ACHN (cell line): ENCODE measurements at regions not wholly inside any gene's neighbourhood (a gene's known extent, or its start where the extent isn't known, plus 50 kb on each side); places are given as distances from the start of the nearest gene placed in this dataset.
A peak's percentile ranks its signal among the peaks of the same experiment; 100 is the strongest.

Experiments
- DNase-seq: peaks from one replicate; pipeline ENCODE4 v3.0.0-alpha.2; 2015
- in situ Hi-C: cut with HindIII; loops from 2 replicates; pipeline ENCODE4 v1.10.0; 2017; ENCODE audit warnings: low sequenced_read_pairs, low pct_ligation_motif_present, low pct_unique_long_range_greater_than_20kb

DNA sequence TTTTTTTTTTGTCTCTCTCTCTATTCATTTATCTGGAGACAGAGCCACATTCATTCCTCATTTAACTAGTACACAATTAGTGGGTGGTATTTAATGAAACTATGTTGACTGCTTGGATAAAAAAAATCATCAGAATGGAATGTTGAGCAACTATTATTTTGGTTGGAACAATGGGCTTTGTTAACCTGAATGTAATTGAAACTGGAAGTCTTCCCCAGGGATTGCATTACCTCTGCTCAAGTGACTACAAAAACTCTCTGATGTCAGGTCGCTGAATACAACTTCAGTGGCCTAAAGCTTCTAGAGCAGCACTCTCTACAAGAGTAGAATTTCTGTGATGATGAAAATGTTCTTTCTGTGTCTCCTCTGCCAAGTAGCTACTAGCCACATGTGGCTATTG, 295.8 kb downstream of the DEPDC1B start:
- in situ Hi-C loops, result no loop called here

GRCh38 chr5:60403343-60404006, 296.5 kb downstream of the DEPDC1B start:
- no peak for DNase-seq
- in situ Hi-C loops, result no loop called here

More for the DNA sequence above, 295.8 kb downstream of the DEPDC1B start:
- no peak for DNase-seq

DNA sequence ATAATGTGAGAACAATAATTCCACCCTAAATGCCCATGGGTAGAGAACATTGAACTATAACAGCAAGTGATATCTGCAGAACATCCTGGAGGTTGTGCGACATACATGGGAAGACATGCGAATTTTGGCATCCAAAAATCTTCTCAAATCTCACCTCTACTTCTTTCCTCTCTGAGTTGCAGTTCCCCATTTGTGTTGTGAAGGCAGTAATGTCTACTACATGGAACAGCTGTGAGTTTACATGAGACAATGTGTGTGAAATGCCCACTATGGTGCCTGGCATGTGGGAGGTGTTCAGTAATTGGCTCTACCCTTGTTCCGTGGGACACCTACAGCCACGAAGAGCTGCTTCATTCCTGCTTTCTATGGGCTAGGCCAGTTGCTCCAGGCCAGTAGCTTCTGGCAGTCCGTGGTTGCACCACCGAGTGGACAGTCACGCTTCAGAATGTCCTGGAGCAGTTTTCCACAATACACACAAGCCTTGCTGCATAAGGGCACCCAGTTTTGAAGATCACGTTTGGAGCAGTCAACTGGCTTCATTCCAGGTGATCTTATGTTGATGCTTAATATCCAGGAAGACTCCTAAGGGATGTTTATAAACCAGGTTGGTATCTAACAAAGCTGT, 297.7 kb downstream of the DEPDC1B start:
- no peak for DNase-seq
- in situ Hi-C loops, result no loop called here

DNA sequence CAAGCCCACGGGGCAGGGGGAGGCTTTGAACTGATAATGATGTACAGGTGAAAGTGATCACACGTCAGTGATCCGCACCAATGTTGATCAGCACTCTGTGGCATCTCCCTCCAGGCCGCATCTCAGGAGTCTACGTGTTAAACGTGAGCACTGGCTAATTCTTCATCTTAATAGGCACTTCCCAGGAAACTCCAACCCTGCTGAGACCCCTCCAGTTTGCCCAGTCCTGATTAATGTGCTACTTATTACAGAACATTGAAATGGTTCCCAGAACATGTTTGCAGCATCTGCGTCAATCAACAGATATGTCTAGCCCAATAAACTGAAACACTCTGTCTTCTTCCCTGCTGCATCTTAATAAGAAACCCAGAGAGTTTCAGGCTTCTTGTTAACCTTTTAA, 298.4 kb downstream of the DEPDC1B start:
- no peak for DNase-seq
- in situ Hi-C loops, result no loop called here

DNA sequence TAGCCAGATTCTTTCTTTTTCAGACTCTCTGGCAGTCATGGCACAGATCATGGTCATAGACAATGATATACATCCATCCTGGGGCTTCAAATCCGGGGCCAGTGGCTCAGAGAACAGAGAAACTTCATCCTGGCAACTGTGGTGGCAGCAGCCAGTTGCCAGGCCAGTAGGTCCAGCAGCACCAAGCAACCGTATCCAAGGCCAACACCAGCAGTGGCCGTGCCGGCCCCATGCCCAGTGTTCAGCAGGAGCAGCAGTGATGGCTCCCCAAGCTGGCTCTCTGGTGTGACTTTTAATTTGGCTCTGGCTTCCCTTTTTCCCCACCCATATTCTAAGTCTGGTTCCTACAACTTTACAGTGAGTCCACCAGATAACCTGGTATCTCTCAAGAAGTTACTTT, 300.5 kb downstream of the DEPDC1B start:
- in situ Hi-C loops, result no loop called here
- DNase-seq, result no peak

DNA sequence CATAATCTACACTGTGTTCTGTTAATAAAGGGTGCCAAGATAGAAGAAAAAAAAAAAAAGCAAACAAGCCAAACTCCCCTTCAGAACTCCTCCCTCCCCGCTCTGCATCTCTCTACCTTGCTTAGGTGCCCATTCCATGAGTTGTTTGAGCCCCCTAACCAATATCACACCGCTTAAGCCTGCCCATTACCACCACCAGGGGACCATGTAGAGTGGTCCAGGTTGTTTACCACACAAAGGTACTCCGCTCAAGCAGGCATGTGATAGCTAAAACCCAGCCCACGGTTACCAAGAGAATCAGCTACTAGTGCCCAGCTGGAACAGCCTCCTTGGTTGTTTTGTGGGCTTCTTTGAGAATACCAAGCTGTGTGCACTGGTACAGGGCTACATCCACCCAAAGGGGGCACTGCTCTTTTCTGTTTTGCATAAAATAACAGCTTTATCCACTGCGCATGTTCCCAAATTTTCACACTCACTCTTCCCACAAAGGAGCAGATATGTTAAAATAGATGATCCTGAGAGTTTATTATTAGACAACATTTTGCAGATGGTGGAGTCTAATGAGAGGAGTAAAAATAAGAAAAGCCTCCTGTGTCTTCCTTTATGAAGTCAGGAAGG, 304.1 kb downstream of the DEPDC1B start:
- in situ Hi-C loops, result no loop called here

GRCh38 chr5:60387051-60387440, 312.9 kb downstream of the DEPDC1B start:
- in situ Hi-C loops, result no loop called here
- DNase-seq, result no peak

More for the DNA sequence above, 304.1 kb downstream of the DEPDC1B start:
- no peak for DNase-seq

GRCh38 chr5:60386436-60387050, 313.4 kb downstream of the DEPDC1B start:
- DNase-seq, result no peak
- in situ Hi-C loops, result no loop called here

DNA sequence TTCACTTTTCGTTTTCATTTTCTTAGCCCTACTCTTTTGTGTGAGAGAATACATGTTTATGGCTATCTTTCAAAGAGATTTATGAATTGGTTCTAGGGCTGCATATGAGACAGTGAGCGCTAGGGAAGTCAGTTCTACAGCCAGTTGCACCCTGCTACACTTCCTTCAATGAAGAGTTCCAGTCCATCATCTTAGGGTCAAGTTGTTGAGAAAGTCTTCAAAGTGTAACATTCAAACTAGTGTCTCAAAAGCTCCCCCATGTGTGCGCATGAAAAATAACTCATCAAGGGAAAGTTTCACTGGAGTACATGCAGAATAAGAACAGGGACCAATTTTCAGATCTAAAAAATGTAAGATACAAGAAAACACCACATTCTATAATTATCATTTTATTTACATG, 317.2 kb downstream of the DEPDC1B start:
- DNase-seq, result peak; percentile 27
- in situ Hi-C loops, result no loop called here

GRCh38 chr5:60379907-60380306, 320.1 kb downstream of the DEPDC1B start:
- DNase-seq, result no peak
- in situ Hi-C loops, result no loop called here

DNA sequence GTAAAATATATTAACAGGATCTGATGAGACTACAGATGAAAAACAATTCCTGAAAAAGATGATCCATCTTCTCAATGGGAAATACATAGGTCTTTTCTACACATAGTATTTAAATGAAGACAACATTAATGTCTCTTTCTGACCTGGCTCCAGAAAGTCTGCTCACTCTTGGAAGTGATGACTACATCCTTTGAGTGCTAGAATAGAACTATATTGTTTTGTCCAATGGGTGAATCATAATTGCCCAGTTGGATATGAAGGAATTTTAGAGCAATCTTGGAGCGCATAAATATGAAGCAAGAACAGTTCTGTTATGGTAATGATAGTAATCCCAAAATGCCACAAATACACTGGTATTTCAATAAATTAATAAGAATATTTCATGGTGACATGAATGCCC, 322.1 kb downstream of the DEPDC1B start:
- in situ Hi-C loops, result no loop called here
- DNase-seq, result no peak

- in situ Hi-C loops, result no loop called here
- DNase-seq, result no peak
Measured at GRCh38 chr5:60376860-60377259, 323.1 kb downstream of the DEPDC1B start.

- in situ Hi-C loops, result no loop called here
- no peak for DNase-seq
Measured at GRCh38 chr5:60374409-60374808, 325.6 kb downstream of the DEPDC1B start.

DNA sequence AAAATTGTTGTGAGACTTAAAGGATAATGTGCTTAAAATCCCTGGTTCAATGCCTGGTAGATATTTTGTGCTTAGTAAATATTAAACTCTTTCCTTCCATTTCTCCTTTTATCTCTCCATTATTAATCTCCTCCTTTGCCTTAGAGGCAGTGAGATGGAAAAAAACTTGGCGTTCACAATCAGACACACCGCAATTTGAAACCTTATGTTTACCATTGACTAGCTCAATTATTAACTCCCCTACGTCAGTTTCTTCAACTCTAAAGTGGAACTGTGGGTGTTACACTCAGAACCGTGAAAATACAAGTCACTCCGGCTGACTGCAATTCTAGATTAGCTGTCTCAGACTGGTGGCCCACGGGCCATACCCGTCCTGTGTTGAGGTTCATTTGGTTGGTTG, 327.2 kb downstream of the DEPDC1B start:
- peak; percentile 15 for DNase-seq
- in situ Hi-C loops, result no loop called here

DNA sequence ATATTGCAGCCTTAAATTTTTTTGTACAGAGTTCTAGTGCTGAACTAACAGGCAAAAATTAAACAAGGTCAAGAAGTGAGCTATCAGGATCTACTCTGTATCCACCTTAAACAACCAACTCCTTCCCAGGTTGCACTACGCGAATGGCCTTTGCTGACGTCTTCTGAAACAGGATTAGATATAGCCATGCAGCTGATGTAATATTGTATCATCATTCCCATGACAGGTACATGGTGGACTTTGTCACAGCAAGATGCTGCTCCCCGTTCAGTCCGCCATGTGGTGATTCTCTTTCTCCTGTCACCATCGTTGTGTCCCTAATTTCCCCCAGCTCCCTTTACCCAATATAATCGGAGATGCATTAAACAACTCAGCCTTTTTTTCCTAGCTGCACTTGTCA, 328.9 kb downstream of the DEPDC1B start:
- in situ Hi-C loops, result no loop called here
- DNase-seq, result no peak

GRCh38 chr5:60370508-60370907, 329.5 kb downstream of the DEPDC1B start:
- no peak for DNase-seq
- in situ Hi-C loops, result no loop called here

DNA sequence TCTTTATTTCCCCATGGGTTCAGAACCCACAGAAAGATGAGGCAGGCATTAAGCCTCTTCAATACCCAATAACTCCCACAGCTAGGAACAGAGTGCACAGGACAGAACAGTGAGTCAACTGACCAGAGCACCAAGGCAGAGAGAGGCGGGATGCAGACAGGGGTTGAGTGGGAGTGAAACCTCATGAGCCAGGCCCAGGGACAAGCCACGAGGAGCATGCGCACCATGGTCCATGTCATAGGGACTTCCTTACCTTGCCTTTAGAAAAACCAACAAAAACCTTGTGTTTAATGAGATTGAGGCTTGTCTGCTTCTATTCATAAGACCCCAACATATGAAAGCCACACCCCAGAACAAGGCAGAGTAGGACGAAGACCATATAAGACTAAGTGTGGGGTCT, 330.6 kb downstream of the DEPDC1B start:
- DNase-seq, result no peak
- in situ Hi-C loops, result no loop called here

GRCh38 chr5:60368100-60368499, 331.9 kb downstream of the DEPDC1B start:
- no peak for DNase-seq
- in situ Hi-C loops, result no loop called here

DNA sequence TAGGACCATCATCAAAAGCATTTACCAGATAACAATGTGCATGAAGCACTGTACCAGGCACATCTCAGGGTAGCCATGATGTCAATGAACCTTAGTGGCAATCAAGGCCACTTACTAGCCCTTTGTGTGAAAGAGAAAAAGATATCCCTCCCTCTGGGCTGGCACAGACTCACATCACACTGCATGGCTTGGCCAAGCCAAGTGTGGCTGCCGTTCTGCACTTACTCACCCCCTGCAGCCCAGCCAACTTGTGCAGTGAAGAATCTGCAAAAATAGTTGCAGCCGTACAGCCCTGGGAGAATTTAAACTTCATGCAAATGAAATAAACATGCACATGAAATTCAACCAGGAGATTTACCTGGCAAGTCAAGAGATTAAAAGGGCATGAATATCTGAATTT, 333.5 kb downstream of the DEPDC1B start:
- in situ Hi-C loops, result no loop called here
- DNase-seq, result no peak

- DNase-seq, result no peak
- in situ Hi-C loops, result no loop called here
Measured at GRCh38 chr5:60365001-60365400, 335.0 kb downstream of the DEPDC1B start.
